HL-60 (cell line): ENCODE measurements at regions not wholly inside any gene's neighbourhood (a gene's known extent, or its start where the extent isn't known, plus 50 kb on each side); places are given as distances from the start of the nearest gene placed in this dataset.

Experiments used
- DNase-seq, 2 experiments: peaks; one replicate each; pipeline ENCODE4 v3.0.0-alpha.2; 2010 to 2020; ENCODE audit warnings: low read depth in 1 of 2, low spot score in 1 of 2
- H3K27ac ChIP-seq: fragments of 250-450 bp; sonication (Bioruptor Pico); replicated peaks from 2 replicates; pipeline ENCODE4 v1.5.1; 2020; ENCODE audit warnings: mild to moderate bottlenecking, moderate library complexity
- H3K27me3 ChIP-seq: fragments of 250-450 bp; sonication (Bioruptor Pico); 2 replicates; pipeline ENCODE4 v1.5.1; 2021; ENCODE audit warnings: mild to moderate bottlenecking, moderate library complexity; ENCODE audit not compliant: insufficient read depth, poor library complexity, severe bottlenecking
- H3K4me3 ChIP-seq: replicated peaks from 2 replicates; pipeline ENCODE4 v1.5.1; 2011; ENCODE audit warnings: mild to moderate bottlenecking, control low read depth, low read length; ENCODE audit not compliant: insufficient read depth
- CTCF ChIP-seq: IDR thresholded peaks from one replicate; pipeline ENCODE4 v1.5.1; 2011; ENCODE audit warnings: low read length, control low read depth, inconsistent platforms; ENCODE audit not compliant: insufficient read depth
- GABPA ChIP-seq: IDR thresholded peaks from 2 replicates; pipeline ENCODE4 v1.6.1; 2012; ENCODE audit warnings: low read depth
- POLR2AphosphoS5 ChIP-seq: IDR thresholded peaks from 2 replicates; pipeline ENCODE4 v1.6.1; 2012; ENCODE audit warnings: low read depth
- SPI1 ChIP-seq: IDR thresholded peaks from 2 replicates; pipeline ENCODE4 v1.6.1; 2012; ENCODE audit warnings: low read depth, mild to moderate bottlenecking, borderline replicate concordance
- TF ChIP-seq, protein P1 (sequence below): IDR thresholded peaks from 2 replicates; pipeline ENCODE4 v1.6.1; 2012; ENCODE audit warnings: low read depth; ENCODE audit not compliant: insufficient replicate concordance

- TF ChIP-seq, protein P1, sequence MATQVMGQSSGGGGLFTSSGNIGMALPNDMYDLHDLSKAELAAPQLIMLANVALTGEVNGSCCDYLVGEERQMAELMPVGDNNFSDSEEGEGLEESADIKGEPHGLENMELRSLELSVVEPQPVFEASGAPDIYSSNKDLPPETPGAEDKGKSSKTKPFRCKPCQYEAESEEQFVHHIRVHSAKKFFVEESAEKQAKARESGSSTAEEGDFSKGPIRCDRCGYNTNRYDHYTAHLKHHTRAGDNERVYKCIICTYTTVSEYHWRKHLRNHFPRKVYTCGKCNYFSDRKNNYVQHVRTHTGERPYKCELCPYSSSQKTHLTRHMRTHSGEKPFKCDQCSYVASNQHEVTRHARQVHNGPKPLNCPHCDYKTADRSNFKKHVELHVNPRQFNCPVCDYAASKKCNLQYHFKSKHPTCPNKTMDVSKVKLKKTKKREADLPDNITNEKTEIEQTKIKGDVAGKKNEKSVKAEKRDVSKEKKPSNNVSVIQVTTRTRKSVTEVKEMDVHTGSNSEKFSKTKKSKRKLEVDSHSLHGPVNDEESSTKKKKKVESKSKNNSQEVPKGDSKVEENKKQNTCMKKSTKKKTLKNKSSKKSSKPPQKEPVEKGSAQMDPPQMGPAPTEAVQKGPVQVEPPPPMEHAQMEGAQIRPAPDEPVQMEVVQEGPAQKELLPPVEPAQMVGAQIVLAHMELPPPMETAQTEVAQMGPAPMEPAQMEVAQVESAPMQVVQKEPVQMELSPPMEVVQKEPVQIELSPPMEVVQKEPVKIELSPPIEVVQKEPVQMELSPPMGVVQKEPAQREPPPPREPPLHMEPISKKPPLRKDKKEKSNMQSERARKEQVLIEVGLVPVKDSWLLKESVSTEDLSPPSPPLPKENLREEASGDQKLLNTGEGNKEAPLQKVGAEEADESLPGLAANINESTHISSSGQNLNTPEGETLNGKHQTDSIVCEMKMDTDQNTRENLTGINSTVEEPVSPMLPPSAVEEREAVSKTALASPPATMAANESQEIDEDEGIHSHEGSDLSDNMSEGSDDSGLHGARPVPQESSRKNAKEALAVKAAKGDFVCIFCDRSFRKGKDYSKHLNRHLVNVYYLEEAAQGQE, result no peak
- TF ChIP-seq POLR2AphosphoS5, result no peak
- DNase-seq, result no peak
- no peak overlapping the region for H3K4me3 ChIP-seq
- no peaks in the 10 kb centered on the region for H3K27me3 ChIP-seq
- no peak overlapping the region for H3K27ac ChIP-seq
Observed at GRCh38 chr4:34037280-34037679, 2207.0 kb downstream of the ARAP2 start.

GRCh38 chr4:34039766-34040165 lies 2204.5 kb downstream of the ARAP2 start:
- DNase-seq, result no peak
- TF ChIP-seq POLR2AphosphoS5, result no peak
- no peak for TF ChIP-seq GABPA
- TF ChIP-seq CTCF, result no peak
- TF ChIP-seq, protein P1, result no peak
- Histone ChIP-seq H3K27ac (no peak overlapping the region), H3K27me3 (no peaks in the 10 kb centered on the region), H3K4me3 (no peak overlapping the region)

DNA sequence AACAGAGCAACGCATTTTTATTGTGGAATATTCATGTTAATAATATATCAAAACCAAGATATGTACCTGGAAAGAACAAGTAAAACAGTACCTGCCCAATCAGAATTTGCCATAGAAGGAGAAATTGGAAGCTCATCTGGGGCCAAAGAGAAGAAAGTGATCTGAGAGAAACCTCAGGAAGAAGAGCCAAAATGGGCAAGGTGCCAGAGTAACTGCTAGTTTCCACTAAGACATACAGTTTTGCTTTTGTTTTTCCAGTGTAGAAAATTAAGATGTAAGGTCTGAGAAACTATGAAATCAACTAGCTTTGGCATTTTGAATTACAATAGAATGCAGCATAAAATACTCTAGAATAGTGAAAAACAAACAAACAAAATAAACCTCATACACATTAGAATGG lies 2201.2 kb downstream of the ARAP2 start:
- no peak overlapping the region for H3K4me3 ChIP-seq
- no peaks in the 10 kb centered on the region for H3K27me3 ChIP-seq
- no peak for DNase-seq
- H3K27ac ChIP-seq, result no peak overlapping the region
- TF ChIP-seq CTCF (no peak), POLR2AphosphoS5 (no peak), SPI1 (no peak), GABPA (no peak)
- TF ChIP-seq, protein P1, result no peak

DNA sequence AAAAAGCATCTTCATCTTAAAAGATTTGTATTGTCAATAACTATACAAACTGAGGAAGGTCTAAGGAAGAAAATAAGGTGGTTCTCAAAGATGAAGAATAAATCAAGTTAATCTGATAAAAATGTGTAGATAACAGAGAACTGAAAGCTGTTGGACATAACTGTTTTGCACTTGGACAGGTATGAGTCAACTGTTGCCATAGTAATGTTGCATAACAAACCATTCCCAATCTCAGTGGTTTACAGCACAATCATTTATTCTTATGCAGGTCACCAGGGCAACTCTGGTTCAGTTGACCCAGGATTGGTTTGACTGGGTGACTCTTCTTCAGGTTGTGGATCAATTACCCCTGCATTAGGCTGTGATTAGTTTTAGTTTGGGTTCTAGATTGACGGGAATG lies 2197.7 kb downstream of the ARAP2 start:
- TF ChIP-seq SPI1, result no peak
- TF ChIP-seq GABPA, result no peak
- TF ChIP-seq, protein P1, result no peak
- no peak for TF ChIP-seq CTCF
- TF ChIP-seq POLR2AphosphoS5, result no peak
- H3K4me3 ChIP-seq, result no peak overlapping the region
- no peak for DNase-seq
- no peaks in the 10 kb centered on the region for H3K27me3 ChIP-seq
- H3K27ac ChIP-seq, result no peak overlapping the region
